Uterus (tissue), 2 donors: ENCODE measurements at regions not wholly inside any gene's neighbourhood (a gene's known extent, or its start where the extent isn't known, plus 50 kb on each side); places are given as distances from the start of the nearest gene placed in this dataset.

ENCODE experiments used
- CTCF ChIP-seq, 4 experiments: fragments of 200-600 bp in 2 of 4; fragments of 450-650 bp in 2 of 4; sonication (generic) in 2 of 4; IDR thresholded peaks; one replicate each; pipeline ENCODE4 v1.5.1; 2016 to 2019; ENCODE audit warnings: antibody characterized with exemption in 4 of 4, mild to moderate bottlenecking in 2 of 4, moderate library complexity in 1 of 4
- POLR2A ChIP-seq, 2 donors: fragments of 450-650 bp; IDR thresholded peaks; one replicate each; pipeline ENCODE4 v1.6.1; 2016; ENCODE audit warnings: antibody characterized with exemption in 2 of 2, mild to moderate bottlenecking in 1 of 2, moderate library complexity in 1 of 2

- TF ChIP-seq CTCF (IDR thresholded peaks at IDR 0.05), result no peak
- TF ChIP-seq POLR2A (IDR thresholded peaks at IDR 0.05), result no peak
Measured at GRCh38 chr3:81048058-81048665, 713.3 kb downstream of the GBE1 start.
